Esophagus muscularis mucosa (tissue), 4 donors: ENCODE measurements at regions not wholly inside any gene's neighbourhood (a gene's known extent, or its start where the extent isn't known, plus 50 kb on each side); places are given as distances from the start of the nearest gene placed in this dataset.

ENCODE experiments used
- DNase-seq: peaks from one replicate; pipeline ENCODE4 v3.0.0-alpha.2; 2017; ENCODE audit errors: extremely low spot score
- H3K27ac ChIP-seq, 4 donors: fragments of 200-600 bp; sonication (generic); replicated peaks in 1 of 4; 1 replicate in 3 of 4; 2 replicates in 1 of 4; pipeline ENCODE4 v1.5.1; 2016 to 2019; ENCODE audit warnings: mild to moderate bottlenecking in 1 of 4
- H3K27me3 ChIP-seq, 4 donors: fragments of 200-600 bp; sonication (generic); one replicate each; pipeline versions ENCODE4 v1.5.1 to v1.6.0; 2016 to 2019
- H3K36me3 ChIP-seq, 4 donors: fragments of 200-600 bp; sonication (generic); one replicate each; pipeline ENCODE4 v1.5.1; 2016 to 2019
- H3K4me1 ChIP-seq, 4 donors: fragments of 200-600 bp; sonication (generic); one replicate each; pipeline ENCODE4 v1.5.1; 2016 to 2019
- H3K4me3 ChIP-seq, 4 donors: fragments of 200-600 bp; sonication (generic); 1 replicate in 2 of 4; 2 replicates in 2 of 4; pipeline ENCODE4 v1.5.1; 2016 to 2019; ENCODE audit warnings: mild to moderate bottlenecking in 4 of 4, moderate library complexity in 1 of 4
- H3K9me3 ChIP-seq, 4 donors: fragments of 200-600 bp; sonication (generic); 1 replicate in 3 of 4; 2 replicates in 1 of 4; pipeline ENCODE4 v1.5.1; 2016 to 2019
- EP300 ChIP-seq: sonication (generic); formaldehyde crosslinking; IDR thresholded peaks from one replicate; pipeline ENCODE4 v1.6.1; 2017; ENCODE audit warnings: antibody characterized with exemption
- POLR2A ChIP-seq: fragments of 450-650 bp; IDR thresholded peaks from one replicate; pipeline ENCODE4 v1.6.1; 2017; ENCODE audit warnings: antibody characterized with exemption, moderate library complexity, mild to moderate bottlenecking, low read depth
- POLR2AphosphoS5 ChIP-seq, 2 donors: sonication (generic); formaldehyde crosslinking; IDR thresholded peaks; one replicate each; pipeline ENCODE4 v1.6.1; 2017; ENCODE audit warnings: antibody characterized with exemption in 2 of 2
- WGBS: methylation state at CpG from one replicate; pipeline ENCODE4 v1.1.5; 2018; 5-methylcytosine and 5-hydroxymethylcytosine counted together
- intact Hi-C: fragments of 100-400 bp; cut with DNase I; formaldehyde crosslinking; loops from one replicate; pipeline ENCODE4 v1.15.1; 2023
- TF ChIP-seq, protein P1 (sequence below), 3 experiments: fragments of 200-600 bp in 2 of 3; fragments of 450-650 bp in 1 of 3; sonication (generic) in 2 of 3; IDR thresholded peaks; one replicate each; pipeline ENCODE4 v1.5.1; 2017 to 2019; ENCODE audit warnings: antibody characterized with exemption in 3 of 3, mild to moderate bottlenecking in 2 of 3, moderate library complexity in 1 of 3

DNA sequence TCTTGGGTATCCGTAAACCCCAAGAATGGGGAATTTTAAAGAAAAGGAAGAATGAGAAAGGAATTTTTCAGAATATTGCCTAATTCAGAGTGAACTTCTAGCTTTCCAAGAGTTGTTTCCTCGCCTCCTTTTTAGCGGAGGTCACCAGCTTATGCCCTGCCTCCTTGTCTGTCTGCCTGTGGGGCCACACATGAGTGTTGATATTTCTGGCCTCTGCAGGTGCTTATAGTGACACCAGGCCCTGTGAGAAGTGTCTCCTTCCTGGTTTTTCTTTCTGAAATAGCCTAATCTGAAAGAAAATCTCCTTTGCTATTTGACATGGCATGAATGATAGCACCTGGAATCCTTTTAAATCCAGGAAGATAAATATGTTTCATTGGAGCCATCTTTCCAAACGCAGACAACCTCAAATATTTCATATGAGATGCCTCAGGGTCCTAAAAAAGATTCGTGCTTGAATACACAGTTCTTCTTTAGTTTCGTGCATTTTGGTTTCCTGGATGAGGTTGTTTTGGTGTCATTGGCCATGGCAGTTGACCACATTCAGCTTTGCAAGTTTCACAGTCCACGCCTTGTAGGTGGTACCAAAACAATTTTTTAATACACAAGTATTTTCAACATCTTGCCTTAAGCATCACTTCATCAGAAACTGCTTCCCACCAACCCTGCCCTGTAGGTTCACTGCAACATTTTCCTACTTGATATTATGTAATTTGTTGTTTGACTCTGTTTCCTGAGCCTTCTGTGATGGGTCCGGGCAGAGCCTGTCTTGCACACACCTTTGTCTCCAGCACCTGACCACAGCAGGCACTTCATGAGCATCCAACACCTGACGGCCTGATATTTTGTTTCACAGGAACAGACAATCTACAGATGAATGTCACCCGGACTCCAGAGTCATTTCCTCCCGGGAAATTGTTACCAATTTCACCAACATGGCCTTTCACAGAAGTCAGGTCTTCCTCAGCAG lies 159.4 kb downstream of the C11orf91 start:
- WGBS = 80% methylated on average over 11 of the region's 11 CpGs
- Histone ChIP-seq H3K4me1 (no peaks in the 10 kb centered on the region), H3K9me3 (no peaks in the 10 kb centered on the region), H3K27me3 (peaks cover 0 to 15% (median 0%) of the 10 kb centered on the region in 4 donors), H3K4me3 (no peak overlapping the region), H3K36me3 (no peaks in the 10 kb centered on the region), H3K27ac (no peak overlapping the region)
- TF ChIP-seq POLR2A = no peak
- TF ChIP-seq, protein P1, sequence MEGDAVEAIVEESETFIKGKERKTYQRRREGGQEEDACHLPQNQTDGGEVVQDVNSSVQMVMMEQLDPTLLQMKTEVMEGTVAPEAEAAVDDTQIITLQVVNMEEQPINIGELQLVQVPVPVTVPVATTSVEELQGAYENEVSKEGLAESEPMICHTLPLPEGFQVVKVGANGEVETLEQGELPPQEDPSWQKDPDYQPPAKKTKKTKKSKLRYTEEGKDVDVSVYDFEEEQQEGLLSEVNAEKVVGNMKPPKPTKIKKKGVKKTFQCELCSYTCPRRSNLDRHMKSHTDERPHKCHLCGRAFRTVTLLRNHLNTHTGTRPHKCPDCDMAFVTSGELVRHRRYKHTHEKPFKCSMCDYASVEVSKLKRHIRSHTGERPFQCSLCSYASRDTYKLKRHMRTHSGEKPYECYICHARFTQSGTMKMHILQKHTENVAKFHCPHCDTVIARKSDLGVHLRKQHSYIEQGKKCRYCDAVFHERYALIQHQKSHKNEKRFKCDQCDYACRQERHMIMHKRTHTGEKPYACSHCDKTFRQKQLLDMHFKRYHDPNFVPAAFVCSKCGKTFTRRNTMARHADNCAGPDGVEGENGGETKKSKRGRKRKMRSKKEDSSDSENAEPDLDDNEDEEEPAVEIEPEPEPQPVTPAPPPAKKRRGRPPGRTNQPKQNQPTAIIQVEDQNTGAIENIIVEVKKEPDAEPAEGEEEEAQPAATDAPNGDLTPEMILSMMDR (IDR thresholded peaks at IDR 0.05) = no peak
- TF ChIP-seq EP300 = no peak
- no peak for TF ChIP-seq POLR2AphosphoS5 (IDR thresholded peaks at IDR 0.05)
- intact Hi-C loops = loop anchor here (5.0 to 10.0 kb wide), 2 partner anchors 144 to 201 kb away; no protein-coding TSS in a partner anchor
- DNase-seq = peak; percentile 57

DNA sequence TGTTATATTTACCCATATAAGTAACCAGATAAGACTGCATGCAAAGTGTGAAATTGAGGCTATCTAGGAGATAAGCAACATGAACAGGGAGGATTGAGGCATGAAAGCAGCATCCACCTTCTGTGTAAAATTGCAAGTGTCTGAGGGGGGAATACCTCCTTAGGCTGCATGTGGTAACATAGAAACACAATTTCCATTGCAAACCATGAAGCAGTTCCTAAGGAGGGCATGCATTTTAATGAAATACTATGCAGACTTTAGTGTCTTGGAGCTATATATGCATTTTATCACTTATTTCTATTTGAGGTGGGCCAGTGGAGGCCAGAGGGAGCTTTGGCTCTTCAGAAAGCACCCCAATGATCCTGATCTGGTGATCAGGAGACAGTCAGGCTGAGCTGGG lies 160.2 kb downstream of the C11orf91 start:
- Histone ChIP-seq H3K27ac (no peak overlapping the region), H3K27me3 (peaks cover 0 to 16% (median 0%) of the 10 kb centered on the region in 4 donors), H3K4me1 (no peaks in the 10 kb centered on the region), H3K9me3 (peaks cover 0 to 2% (median 0%) of the 10 kb centered on the region in 4 donors), H3K4me3 (no peak overlapping the region), H3K36me3 (no peaks in the 10 kb centered on the region)
- peak; percentile 34 for DNase-seq
- intact Hi-C loops = loop anchor here (5.0 to 10.0 kb wide), 2 partner anchors 144 to 202 kb away; no protein-coding TSS in a partner anchor
- TF ChIP-seq, protein P1 (IDR thresholded peaks at IDR 0.05) = no peak
- TF ChIP-seq EP300 = no peak
- TF ChIP-seq POLR2A = no peak
- TF ChIP-seq POLR2AphosphoS5 (IDR thresholded peaks at IDR 0.05) = no peak

DNA sequence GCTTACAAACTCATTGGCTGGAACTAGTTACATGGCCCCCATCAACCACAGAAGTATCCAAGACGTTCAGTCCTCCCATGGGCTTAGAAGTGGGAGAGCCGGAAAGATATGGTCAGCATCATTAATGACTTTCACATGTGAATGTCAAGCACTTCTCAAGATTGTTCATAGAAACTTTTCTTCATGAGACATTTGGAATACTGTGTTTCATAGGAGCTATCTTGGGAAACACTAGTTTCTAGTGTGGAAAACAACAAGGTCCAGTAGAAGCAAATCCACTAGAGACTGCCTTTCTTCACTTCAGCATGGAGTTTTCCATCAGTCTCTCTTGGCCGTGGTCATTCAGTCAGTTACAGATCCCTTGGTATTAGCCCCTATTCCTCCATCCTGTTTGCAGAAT lies 160.9 kb downstream of the C11orf91 start:
- no peak overlapping the region for H3K4me3 ChIP-seq
- no peaks in the 10 kb centered on the region for H3K36me3 ChIP-seq
- H3K9me3 ChIP-seq = peaks cover 0 to 8% (median 4%) of the 10 kb centered on the region in 4 donors
- DNase-seq = no peak
- no peak for TF ChIP-seq POLR2A
- TF ChIP-seq POLR2AphosphoS5 (IDR thresholded peaks at IDR 0.05) = no peak
- no peak for TF ChIP-seq EP300
- TF ChIP-seq, protein P1 (IDR thresholded peaks at IDR 0.05) = no peak
- intact Hi-C loops = loop anchor here (5.0 to 10.0 kb wide), 2 partner anchors 145 to 203 kb away; no protein-coding TSS in a partner anchor
- no peak overlapping the region for H3K27ac ChIP-seq
- WGBS = 61% methylated on average over 3 of the region's 3 CpGs
- H3K27me3 ChIP-seq = peaks cover 0 to 20% (median 0%) of the 10 kb centered on the region in 4 donors
- H3K4me1 ChIP-seq = no peaks in the 10 kb centered on the region

DNA sequence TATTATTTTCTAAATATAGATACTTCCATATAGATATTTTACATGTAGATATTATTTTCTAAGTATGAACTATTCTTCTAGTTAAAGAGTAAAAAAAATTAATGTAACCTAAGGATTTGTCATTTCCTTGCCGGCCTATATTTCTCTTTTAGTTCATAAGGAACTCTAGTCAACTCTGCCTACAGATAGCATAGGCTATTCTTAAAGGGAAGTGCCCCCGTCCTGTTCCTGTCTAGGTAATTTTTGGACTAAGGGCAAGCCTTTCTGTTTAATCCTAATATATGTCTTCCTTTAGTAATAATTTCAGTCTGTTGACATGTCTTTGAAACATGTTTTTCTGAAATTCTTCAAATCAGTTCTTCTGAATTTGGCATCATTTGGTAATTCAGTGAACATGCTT lies 161.9 kb downstream of the C11orf91 start:
- Histone ChIP-seq H3K36me3 (no peaks in the 10 kb centered on the region), H3K4me1 (no peaks in the 10 kb centered on the region), H3K9me3 (peaks cover 0 to 8% (median 5%) of the 10 kb centered on the region in 4 donors), H3K27ac (no peak overlapping the region), H3K4me3 (no peak overlapping the region), H3K27me3 (peaks cover 0 to 20% (median 0%) of the 10 kb centered on the region in 4 donors)
- intact Hi-C loops = no loop called here
- TF ChIP-seq EP300 (no peak), POLR2A (no peak)
- no peak for DNase-seq
- WGBS = 75% methylated on average over 2 of the region's 2 CpGs

DNA sequence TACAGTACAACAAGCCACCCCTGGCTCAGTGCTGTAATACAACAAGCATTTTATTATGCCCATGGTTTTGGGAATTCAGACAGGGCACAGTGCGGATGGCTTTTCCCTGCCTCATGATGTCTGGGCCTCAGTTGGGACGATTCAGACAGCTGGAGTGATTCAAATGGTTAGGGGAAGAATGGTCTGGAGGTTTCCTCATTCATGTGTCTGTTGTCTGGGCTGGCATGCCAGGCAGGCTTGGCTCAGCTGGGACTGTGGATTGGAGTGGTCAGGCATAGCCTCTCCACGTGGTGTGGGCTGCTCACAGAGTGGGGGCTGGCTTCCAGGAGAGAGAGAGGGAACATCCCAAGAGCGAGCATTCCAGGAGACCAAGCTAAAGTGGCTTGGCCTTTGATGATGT lies 164.4 kb downstream of the C11orf91 start:
- Histone ChIP-seq H3K27ac (no peak overlapping the region), H3K9me3 (peaks cover 0 to 8% (median 5%) of the 10 kb centered on the region in 4 donors), H3K4me3 (no peak overlapping the region), H3K27me3 (peaks cover 0 to 22% (median 0%) of the 10 kb centered on the region in 4 donors), H3K4me1 (no peaks in the 10 kb centered on the region), H3K36me3 (no peaks in the 10 kb centered on the region)
- intact Hi-C loops = no loop called here
- no peak for TF ChIP-seq POLR2A
- TF ChIP-seq EP300 = no peak
- TF ChIP-seq, protein P1 (IDR thresholded peaks at IDR 0.05) = no peak
- no peak for TF ChIP-seq POLR2AphosphoS5 (IDR thresholded peaks at IDR 0.05)
- WGBS = 76% methylated on average over 3 of the region's 4 CpGs
- peak; percentile 24 for DNase-seq
